H1 (cell line): ENCODE measurements at regions not wholly inside any gene's neighbourhood (a gene's known extent, or its start where the extent isn't known, plus 50 kb on each side); places are given as distances from the start of the nearest gene placed in this dataset.

Experiments used
- GTF2F1 ChIP-seq: IDR thresholded peaks from 2 replicates; pipeline ENCODE4 v1.6.1; 2012; ENCODE audit warnings: low read depth, low read length, improper control_type of control experiment, borderline replicate concordance

DNA sequence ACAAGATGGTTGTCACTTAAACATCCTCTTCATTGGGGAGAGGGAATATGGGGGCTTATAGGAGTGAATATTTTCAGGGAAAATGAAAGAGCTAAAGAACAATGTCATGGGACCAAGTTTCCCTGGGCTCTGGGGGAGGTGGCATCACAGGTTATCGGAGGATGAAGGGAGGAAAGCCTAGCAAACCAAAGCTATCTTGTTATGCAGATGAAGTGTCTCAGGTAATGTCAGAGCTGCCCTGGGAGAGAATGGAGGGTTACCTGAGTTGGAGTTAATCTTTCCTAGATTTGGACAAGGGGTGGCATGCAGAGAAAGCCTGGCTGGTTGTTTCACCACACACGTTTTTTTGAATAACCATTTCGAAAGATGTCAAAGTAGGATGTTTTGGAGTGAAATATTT, 308.1 kb upstream of the ATP10A start (continued):
- TF ChIP-seq GTF2F1 = no peak
